ENCODE measurements at regions not wholly inside any gene's neighbourhood (a gene's known extent, or its start where the extent isn't known, plus 50 kb on each side); places are given as distances from the start of the nearest gene placed in this dataset.

DNA sequence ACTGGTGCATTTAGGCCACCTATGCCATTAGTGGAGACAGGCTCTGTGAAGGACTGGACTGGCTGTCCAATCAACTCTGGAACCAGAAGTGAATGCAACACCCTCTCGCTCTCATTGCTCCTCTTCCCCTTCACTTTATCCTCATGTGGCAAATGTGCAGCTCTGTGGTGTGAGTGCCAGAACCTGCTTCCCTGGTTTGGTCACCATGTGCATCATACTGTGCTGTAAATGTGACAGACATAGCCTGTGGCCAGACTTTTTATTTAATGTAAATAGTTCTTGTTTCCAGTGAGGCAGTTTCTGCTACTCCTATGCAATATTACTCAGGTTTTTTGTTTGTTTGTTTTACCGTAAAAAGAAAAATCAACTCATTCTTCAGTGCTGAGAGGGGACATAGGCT lies 73.0 kb upstream of the PPP1R9A start:
- TF ChIP-seq CTCF (IDR thresholded peaks at IDR 0.05) (no peak), POLR2A (IDR thresholded peaks at IDR 0.05) (no peak)
